Testis (tissue), 2 donors: ENCODE measurements at regions not wholly inside any gene's neighbourhood (a gene's known extent, or its start where the extent isn't known, plus 50 kb on each side); places are given as distances from the start of the nearest gene placed in this dataset.

Source experiments
- DNase-seq: peaks from one replicate; pipeline ENCODE4 v3.0.0-alpha.2; 2019
- H3K27ac ChIP-seq, 2 donors: fragments of 200-600 bp; sonication (generic); one replicate each; pipeline ENCODE4 v1.5.1; 2019
- H3K27me3 ChIP-seq: fragments of 200-600 bp; sonication (generic); one replicate; pipeline ENCODE4 v1.5.1; 2019
- H3K36me3 ChIP-seq: fragments of 200-600 bp; sonication (generic); one replicate; pipeline ENCODE4 v1.5.1; 2017; ENCODE audit warnings: low read depth; ENCODE audit errors: missing control alignments
- H3K4me1 ChIP-seq: fragments of 200-600 bp; sonication (generic); one replicate; pipeline ENCODE4 v1.5.1; 2019
- H3K4me3 ChIP-seq, 2 donors: fragments of 200-600 bp; sonication (generic); one replicate each; pipeline ENCODE4 v1.5.1; 2017 to 2019
- H3K9me3 ChIP-seq: fragments of 200-600 bp; sonication (generic); one replicate; pipeline ENCODE4 v1.5.1; 2017
- CTCF ChIP-seq, 3 experiments: fragments of 450-650 bp in 2 of 3; fragments of 200-600 bp in 1 of 3; sonication (generic) in 1 of 3; IDR thresholded peaks; one replicate each; pipeline ENCODE4 v1.5.1; 2016 to 2019; ENCODE audit warnings: antibody characterized with exemption in 3 of 3, mild to moderate bottlenecking in 2 of 3, moderate library complexity in 1 of 3
- POLR2A ChIP-seq: fragments of 450-650 bp; IDR thresholded peaks from one replicate; pipeline ENCODE4 v1.6.1; 2017; ENCODE audit warnings: antibody characterized with exemption, mild to moderate bottlenecking, moderate library complexity
- WGBS, 2 donors: methylation state at CpG; one replicate each; pipeline ENCODE4 v1.1.5; 2018; 5-methylcytosine and 5-hydroxymethylcytosine counted together
- intact Hi-C: fragments of 100-400 bp; cut with DNase I; formaldehyde crosslinking; loops from one replicate; pipeline ENCODE4 v1.15.1; 2023; ENCODE audit warnings: low total_unique reads

DNA sequence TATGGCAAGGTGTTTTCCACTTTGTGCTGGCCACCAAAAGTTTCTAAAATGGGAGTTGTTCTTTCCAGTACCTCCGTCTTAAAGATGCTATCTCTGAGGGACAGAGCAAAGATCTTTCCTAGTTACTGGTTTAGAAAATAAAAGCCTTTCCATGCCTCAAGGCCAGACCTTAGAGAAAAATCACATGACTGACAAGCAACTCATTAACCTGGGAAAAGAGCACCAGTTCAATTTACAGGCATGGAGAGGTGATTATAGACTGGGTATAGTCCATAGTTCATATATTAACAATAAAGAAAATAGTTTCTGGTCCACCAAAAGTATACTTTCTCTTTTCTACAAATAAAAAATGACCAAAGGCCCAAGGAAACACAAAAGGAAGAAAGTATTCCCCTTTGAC lies 230.7 kb downstream of the TOX3 start:
- no peaks in the 10 kb centered on the region for H3K4me1 ChIP-seq
- WGBS, 2 donors = 71 to 79% methylated on average over 1 of the region's 1 CpG
- H3K9me3 ChIP-seq = no peaks in the 10 kb centered on the region
- no peaks in the 10 kb centered on the region for H3K36me3 ChIP-seq
- no peak for DNase-seq
- H3K4me3 ChIP-seq = no peak overlapping the region
- TF ChIP-seq CTCF (IDR thresholded peaks at IDR 0.05) (no peak), POLR2A (no peak)
- intact Hi-C loops = no loop called here
- H3K27ac ChIP-seq = no peak overlapping the region
- no peaks in the 10 kb centered on the region for H3K27me3 ChIP-seq

DNA sequence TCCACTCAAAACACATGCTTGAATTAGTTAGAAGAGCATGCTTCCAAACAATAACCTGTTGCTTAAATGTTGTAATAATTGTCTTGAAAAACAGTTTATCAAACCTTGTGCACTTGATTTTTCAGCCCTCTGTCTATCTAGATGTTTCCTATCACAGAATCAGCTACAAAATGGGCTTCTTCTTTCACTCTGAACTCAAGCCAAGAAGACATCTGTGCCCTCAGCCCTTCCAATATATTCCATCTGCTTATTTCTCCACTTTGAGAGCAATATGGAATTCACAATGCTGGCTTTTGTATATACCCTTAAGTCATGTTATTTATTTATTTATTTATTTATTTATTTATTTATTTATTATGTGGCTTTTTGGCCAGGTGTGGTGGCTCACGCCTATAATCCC lies 234.2 kb downstream of the TOX3 start:
- TF ChIP-seq POLR2A = no peak
- no peak for TF ChIP-seq CTCF (IDR thresholded peaks at IDR 0.05)
- Histone ChIP-seq H3K9me3 (no peaks in the 10 kb centered on the region), H3K4me3 (no peak overlapping the region), H3K36me3 (no peaks in the 10 kb centered on the region), H3K4me1 (no peaks in the 10 kb centered on the region), H3K27me3 (no peaks in the 10 kb centered on the region), H3K27ac (no peak overlapping the region)
- intact Hi-C loops = no loop called here
- no peak for DNase-seq
- 90 to 100% methylated on average over 1 of the region's 1 CpG for WGBS, 2 donors

- Histone ChIP-seq H3K36me3 (no peaks in the 10 kb centered on the region), H3K27me3 (no peaks in the 10 kb centered on the region), H3K27ac (no peak overlapping the region), H3K4me1 (no peaks in the 10 kb centered on the region), H3K4me3 (no peak overlapping the region), H3K9me3 (no peaks in the 10 kb centered on the region)
- WGBS, 2 donors = 80 to 85% methylated on average over 6 of the region's 6 CpGs
- intact Hi-C loops = no loop called here
- TF ChIP-seq POLR2A (no peak), CTCF (IDR thresholded peaks at IDR 0.05) (no peak)
- no peak for DNase-seq
Measured at GRCh38 chr16:52309446-52310416, 237.2 kb downstream of the TOX3 start.

DNA sequence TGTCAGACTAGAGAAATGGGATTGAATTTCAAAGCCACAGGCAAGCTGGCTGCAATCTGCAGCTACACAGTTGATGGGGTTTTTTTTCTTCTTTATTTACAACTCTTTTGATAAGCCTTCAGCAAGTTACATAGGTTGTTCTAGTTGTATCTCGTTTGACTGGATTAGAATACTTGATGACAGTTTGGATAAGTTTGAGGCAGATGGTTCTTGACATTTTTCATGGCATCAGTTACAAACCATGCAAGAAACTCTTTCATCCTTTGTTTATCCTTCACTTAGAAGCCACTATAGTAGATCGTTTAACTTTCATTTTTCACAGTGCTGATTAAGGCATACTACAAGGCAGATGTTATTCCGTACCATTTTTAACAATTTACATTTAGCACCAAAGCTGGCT lies 238.9 kb downstream of the TOX3 start:
- 22 to 33% methylated on average over 3 of the region's 3 CpGs for WGBS, 2 donors
- Histone ChIP-seq H3K27me3 (no peaks in the 10 kb centered on the region), H3K9me3 (no peaks in the 10 kb centered on the region), H3K4me3 (no peak overlapping the region), H3K27ac (no peak overlapping the region), H3K36me3 (no peaks in the 10 kb centered on the region), H3K4me1 (no peaks in the 10 kb centered on the region)
- intact Hi-C loops = no loop called here
- no peak for DNase-seq
- TF ChIP-seq POLR2A (no peak), CTCF (IDR thresholded peaks at IDR 0.05) (no peak)

DNA sequence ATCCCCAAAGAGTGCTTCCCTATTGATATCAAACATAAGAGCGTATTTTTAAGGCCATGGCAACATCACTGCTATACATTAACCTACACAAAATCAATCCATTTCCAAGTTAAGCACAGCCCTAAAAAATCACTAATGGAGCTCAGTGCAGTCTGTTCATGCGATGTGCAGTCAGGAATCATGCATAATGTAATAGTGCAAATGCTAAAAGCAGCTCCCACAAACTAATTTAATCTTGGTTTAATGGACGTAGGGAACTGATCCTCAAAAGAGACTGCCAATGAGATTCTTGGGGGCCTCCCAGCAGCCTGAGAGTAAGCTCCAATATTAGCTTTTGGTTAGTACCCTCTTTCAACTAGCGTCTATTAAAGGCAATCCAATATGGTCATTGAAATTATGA lies 245.9 kb downstream of the TOX3 start:
- no peaks in the 10 kb centered on the region for H3K4me1 ChIP-seq
- no peaks in the 10 kb centered on the region for H3K36me3 ChIP-seq
- H3K27ac ChIP-seq = no peak overlapping the region
- no peaks in the 10 kb centered on the region for H3K9me3 ChIP-seq
- WGBS, 2 donors = 89 to 93% methylated on average over 4 of the region's 4 CpGs
- H3K4me3 ChIP-seq = no peak overlapping the region
- intact Hi-C loops = no loop called here
- DNase-seq = no peak
- no peak for TF ChIP-seq CTCF (IDR thresholded peaks at IDR 0.05)
- TF ChIP-seq POLR2A = no peak
- H3K27me3 ChIP-seq = no peaks in the 10 kb centered on the region
